H1 (cell line): ENCODE measurements at regions not wholly inside any gene's neighbourhood (a gene's known extent, or its start where the extent isn't known, plus 50 kb on each side); places are given as distances from the start of the nearest gene placed in this dataset.
A peak's percentile ranks its signal among the peaks of the same experiment; 100 is the strongest.

Experiments
- CTCF ChIA-PET: fragments of 300-600 bp; sonication (Branson Sonifier 250); formaldehyde crosslinking; loops from one replicate; lab custom pipeline; 2021; ENCODE audit not compliant: partially characterized antibody; lab: Charles Lee
- POLR2A ChIA-PET: fragments of 300-600 bp; sonication (Branson Sonifier 250); formaldehyde crosslinking; loops from one replicate; lab custom pipeline; 2021; ENCODE audit warnings: inconsistent platforms; ENCODE audit not compliant: partially characterized antibody; lab: Charles Lee
- DNase-seq, 2 experiments: peaks; one replicate each; pipeline versions ENCODE4 v3.0.0 to v3.0.0-alpha.2; 2010 to 2022; ENCODE audit warnings: low spot score in 2 of 2, low read depth in 1 of 2, mixed read lengths in 1 of 2
- FAIRE-seq: peaks from 2 replicates; lab custom pipeline; 2011; peaks lifted over from hg19 to GRCh38; lab: Jason Lieb, UNC
- H2AFZ ChIP-seq: 2 replicates; pipeline ENCODE4 v1.8.1; 2012; ENCODE audit warnings: low read length, inconsistent platforms
- H2AK5ac ChIP-seq: 2 replicates; pipeline ENCODE4 v1.6.1; 2013; ENCODE audit warnings: low read depth, low read length
- H2BK120ac ChIP-seq: replicated peaks from 2 replicates; pipeline ENCODE3; 2013; ENCODE audit warnings: low read depth, low read length, inconsistent platforms
- H2BK12ac ChIP-seq: 2 replicates; pipeline ENCODE4 v1.6.1; 2013; ENCODE audit warnings: low read depth, low read length
- H2BK15ac ChIP-seq: 2 replicates; pipeline ENCODE4 v1.6.1; 2013; ENCODE audit warnings: low read length
- H2BK20ac ChIP-seq: 2 replicates; pipeline ENCODE4 v1.6.1; 2013; ENCODE audit warnings: low read length
- H2BK5ac ChIP-seq: 2 replicates; pipeline ENCODE4 v1.6.1; 2013; ENCODE audit warnings: low read depth, low read length
- H3K14ac ChIP-seq: 2 replicates; pipeline ENCODE4 v1.6.1; 2013; ENCODE audit warnings: inconsistent platforms; ENCODE audit not compliant: insufficient read length
- H3K18ac ChIP-seq: 2 replicates; pipeline ENCODE4 v1.6.1; 2013; ENCODE audit warnings: low read length; ENCODE audit errors: extremely low read depth
- H3K23ac ChIP-seq: 2 replicates; pipeline ENCODE4 v1.6.1; 2013; ENCODE audit warnings: inconsistent platforms; ENCODE audit not compliant: insufficient read length
- H3K23me2 ChIP-seq: 2 replicates; pipeline ENCODE4 v1.6.1; 2013; ENCODE audit warnings: low read depth, low read length
- H3K27ac ChIP-seq: 2 replicates; pipeline ENCODE4 v1.6.1; 2011; ENCODE audit warnings: low read depth, low read length, inconsistent platforms
- H3K27me3 ChIP-seq, 4 experiments: replicated peaks in 1 of 4; 1 replicate in 1 of 4; 2 replicates in 3 of 4; pipeline versions ENCODE4 v1.6.1 to v1.8.1; 2011 to 2013; ENCODE audit warnings: low read length in 3 of 4, mild to moderate bottlenecking in 3 of 4, inconsistent platforms in 2 of 4, mixed read lengths in 2 of 4, moderate library complexity in 1 of 4; ENCODE audit not compliant: control insufficient read depth in 3 of 4, insufficient read depth in 3 of 4; ENCODE audit errors: extremely low read depth in 1 of 4
- H3K36me3 ChIP-seq, 4 experiments: 2 replicates each; pipeline versions ENCODE4 v1.6.1 to v1.8.1; 2011 to 2013; ENCODE audit warnings: mild to moderate bottlenecking in 4 of 4, low read length in 3 of 4, moderate library complexity in 2 of 4, control low read depth in 1 of 4, inconsistent platforms in 1 of 4; ENCODE audit not compliant: insufficient read depth in 4 of 4, control insufficient read depth in 2 of 4
- H3K4ac ChIP-seq: replicated peaks from 2 replicates; pipeline ENCODE3; 2013; ENCODE audit warnings: low read length, low read depth, mixed read lengths, inconsistent platforms; ENCODE audit not compliant: insufficient read length
- H3K4me1 ChIP-seq, 4 experiments: replicated peaks in 1 of 4; 1 replicate in 1 of 4; 2 replicates in 3 of 4; pipeline versions ENCODE4 v1.6.1 to v1.8.1; 2011 to 2013; ENCODE audit warnings: low read length in 3 of 4, inconsistent platforms in 2 of 4, mixed read lengths in 1 of 4; ENCODE audit not compliant: insufficient read depth in 4 of 4, control insufficient read depth in 3 of 4
- H3K4me2 ChIP-seq, 2 experiments: 2 replicates each; pipeline versions ENCODE4 v1.6.1 to v1.8.1; 2011 to 2013; ENCODE audit warnings: low read depth in 2 of 2, low read length in 2 of 2, control low read depth in 1 of 2, inconsistent platforms in 1 of 2, mild to moderate bottlenecking in 1 of 2; ENCODE audit not compliant: insufficient read depth in 1 of 2
- H3K4me3 ChIP-seq, 4 experiments: fragments of 200-600, 300-600 bp in 1 of 4; sonication (generic), shearing (Covaris generic), sonication (Bioruptor Twin) in 1 of 4; 2 replicates each; pipeline versions ENCODE4 v1.5.1 to v1.8.1; 2011 to 2016; ENCODE audit warnings: low read length in 4 of 4, low read depth in 3 of 4, control low read depth in 2 of 4, inconsistent platforms in 2 of 4, mild to moderate bottlenecking in 2 of 4, mixed read lengths in 1 of 4, moderate library complexity in 1 of 4; ENCODE audit not compliant: insufficient read depth in 2 of 4; ENCODE audit errors: extremely low read depth in 1 of 4
- H3K56ac ChIP-seq: replicated peaks from 2 replicates; pipeline ENCODE3; 2013; ENCODE audit warnings: low read depth, mild to moderate bottlenecking, mixed read lengths, low read length, inconsistent platforms; ENCODE audit not compliant: insufficient read length
- H3K79me1 ChIP-seq: 2 replicates; pipeline ENCODE4 v1.6.1; 2013; ENCODE audit warnings: low read depth, low read length, control low read depth
- H3K79me2 ChIP-seq, 2 experiments: 2 replicates each; pipeline versions ENCODE4 v1.6.1 to v1.8.1; 2012 to 2013; ENCODE audit warnings: low read length in 2 of 2, mild to moderate bottlenecking in 2 of 2, inconsistent platforms in 1 of 2; ENCODE audit not compliant: insufficient read depth in 2 of 2, control insufficient read depth in 1 of 2
- H3K9ac ChIP-seq, 4 experiments: replicated peaks in 1 of 4; 1 replicate in 1 of 4; 2 replicates in 3 of 4; pipeline versions ENCODE4 v1.6.1 to v1.8.1; 2011 to 2013; ENCODE audit warnings: low read depth in 3 of 4, low read length in 3 of 4, control low read depth in 2 of 4, mild to moderate bottlenecking in 2 of 4, moderate library complexity in 2 of 4, inconsistent platforms in 1 of 4; ENCODE audit errors: extremely low read depth in 1 of 4
- H3K9me3 ChIP-seq, 2 experiments: 2 replicates each; pipeline versions ENCODE4 v1.6.1 to v1.8.1; 2012 to 2013; ENCODE audit warnings: mild to moderate bottlenecking in 2 of 2, moderate library complexity in 2 of 2, control low read depth in 1 of 2, inconsistent platforms in 1 of 2, low read depth in 1 of 2, low read length in 1 of 2, mixed read lengths in 1 of 2; ENCODE audit not compliant: insufficient read depth in 2 of 2
- H4K20me1 ChIP-seq, 2 experiments: replicated peaks in 1 of 2; 2 replicates each; pipeline versions ENCODE3 to v1.8.1; 2011 to 2013; ENCODE audit warnings: inconsistent platforms in 2 of 2, low read length in 2 of 2, mild to moderate bottlenecking in 1 of 2; ENCODE audit not compliant: insufficient read depth in 2 of 2, control insufficient read depth in 1 of 2
- H4K5ac ChIP-seq: 2 replicates; pipeline ENCODE4 v1.6.1; 2013; ENCODE audit warnings: low read length, low read depth, mixed read lengths, inconsistent platforms; ENCODE audit not compliant: insufficient read length
- H4K8ac ChIP-seq: 2 replicates; pipeline ENCODE4 v1.8.0; 2013; ENCODE audit warnings: mild to moderate bottlenecking, moderate library complexity, low read length, inconsistent platforms; ENCODE audit not compliant: insufficient read depth; ENCODE audit errors: extremely low read depth
- H4K91ac ChIP-seq: replicated peaks from 2 replicates; pipeline ENCODE3; 2013; ENCODE audit warnings: low read length, mixed read lengths, inconsistent platforms; ENCODE audit not compliant: insufficient read length
- POLR2A ChIP-seq, 2 experiments: IDR thresholded peaks; 1 replicate in 1 of 2; 2 replicates in 1 of 2; pipeline ENCODE4 v1.6.1; 2011; ENCODE audit warnings: low read depth in 2 of 2, low read length in 2 of 2, mild to moderate bottlenecking in 2 of 2; ENCODE audit errors: control extremely low read depth in 1 of 2
- WGBS, 2 experiments: shearing (Covaris generic) in 1 of 2; methylation state at CpG; one replicate each; pipeline versions ENCODE4 v1.1.6 to v1.1.7; 2013 to 2015; ENCODE audit warnings: low lambda C conversion rate in 2 of 2, mixed read lengths in 2 of 2, inconsistent platforms in 1 of 2, low coverage in 1 of 2, missing lambda C conversion rate in 1 of 2; ENCODE audit not compliant: insufficient replicate concordance in 2 of 2, insufficient coverage in 1 of 2, insufficient read length in 1 of 2; ENCODE audit errors: extremely low coverage in 1 of 2, missing lambda C conversion rate in 1 of 2; 5-methylcytosine and 5-hydroxymethylcytosine counted together

GRCh38 chr18:11304928-11305327 is 155.6 kb upstream of the PIEZO2 start:
- CTCF ChIA-PET: no interaction called here
- Histone ChIP-seq H3K79me2 (no peaks in the 10 kb centered on the region), H3K23ac (no peak overlapping the region), H2AFZ (peak overlapping the region; percentile 85; the same call in 1 of the 2 replicates), H2BK120ac (no peak overlapping the region), H3K79me1 (no peaks in the 10 kb centered on the region), H4K5ac (no peak overlapping the region), H4K91ac (no peak overlapping the region), H2BK12ac (no peak overlapping the region), H3K4me3 (no peak overlapping the region), H3K4me2 (no peak overlapping the region), H4K20me1 (no peaks in the 10 kb centered on the region), H3K56ac (no peak overlapping the region), H3K27ac (no peak overlapping the region; the same call in 1 of the 2 replicates), H3K36me3 (no peaks in the 10 kb centered on the region), H3K14ac (no peak overlapping the region), H3K27me3 (no peaks in the 10 kb centered on the region), H3K23me2 (no peaks in the 10 kb centered on the region), H2BK15ac (no peak overlapping the region), H3K18ac (no peak overlapping the region), H2AK5ac (no peak overlapping the region), H3K9ac (no peak overlapping the region), H3K4ac (no peak overlapping the region), H4K8ac (no peak overlapping the region), H2BK5ac (no peak overlapping the region), H2BK20ac (no peak overlapping the region), H3K4me1 (peaks cover 0 to 4% (median 1%) of the 10 kb centered on the region in 4 experiments; a peak in 3 of 7 replicates), H3K9me3 (0 out of 4 replicates have a peak, but pooled peaks cover 0 to 4% of the 10 kb centered on the region in 2 experiments)
- peak; percentile 52 for FAIRE-seq
- DNase-seq: no peak
- POLR2A ChIA-PET: no interaction called here
- 96% methylated on average over 4 of the region's 4 CpGs; no CpG with 5 or more reads in 1 of the 2 experiments for WGBS, 2 experiments
- no peak for TF ChIP-seq POLR2A (IDR thresholded peaks at IDR 0.05; ENCODE audit: control extremely low read depth in 1 of 2, low read depth in 2 of 2, low read length in 2 of 2)
